ENCODE measurements at regions not wholly inside any gene's neighbourhood (a gene's known extent, or its start where the extent isn't known, plus 50 kb on each side); places are given as distances from the start of the nearest gene placed in this dataset.

- Mint-ChIP-seq H3K36me3 (no peaks in the 10 kb centered on the region), H3K27me3 (ENCODE audit: insufficient read depth, low read depth) (peaks cover 16% of the 10 kb centered on the region), H3K27ac (no peak overlapping the region)
These were observed 97.4 kb upstream of the GPR26 start for GRCh38 chr10:123568751-123569150.

DNA sequence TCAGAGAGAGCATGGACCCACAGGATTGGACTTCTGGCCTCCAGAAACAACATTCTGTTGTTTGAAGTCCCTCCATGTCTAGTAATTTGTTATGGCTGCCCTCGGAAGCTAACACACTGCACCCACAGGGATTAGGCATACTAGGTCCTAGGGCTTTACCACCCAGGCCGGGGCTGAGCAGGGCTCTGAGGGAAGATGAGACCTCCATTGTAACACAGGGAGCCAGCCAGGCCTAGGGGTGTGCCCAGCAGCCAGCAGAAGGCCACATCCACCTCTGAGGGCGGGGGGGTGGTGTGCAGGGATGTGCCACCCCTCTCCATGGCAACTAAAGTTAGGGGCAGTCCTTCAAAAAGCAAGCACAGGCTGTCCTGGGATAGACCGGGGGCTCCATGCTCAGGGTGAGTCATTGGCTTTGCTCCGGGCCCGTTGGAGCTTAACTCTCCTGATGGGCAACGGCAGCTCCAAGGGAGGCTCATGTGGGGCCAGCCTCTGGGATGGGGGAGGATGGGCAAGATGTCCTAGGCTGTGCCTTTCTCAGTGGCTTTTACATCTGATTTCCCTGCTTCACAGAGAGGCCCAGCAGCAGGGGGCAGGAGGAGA lies 96.6 kb upstream of the GPR26 start:
- H3K4me3 Mint-ChIP-seq = no peak overlapping the region
- TF ChIP-seq EZH2phosphoT487 (IDR thresholded peaks at IDR 0.05) (no peak), CTCF (IDR thresholded peaks at IDR 0.05) (no peak), EZH2 (IDR thresholded peaks at IDR 0.05) (no peak)
- DNase-seq (ENCODE audit: low spot score) = no peak
- Histone ChIP-seq H4K20me1 (ENCODE audit: low read depth) (no peaks in the 10 kb centered on the region), H3K4me3 (no peak overlapping the region), H3K4me2 (no peak overlapping the region), H3K9me3 (ENCODE audit: low read depth) (no peaks in the 10 kb centered on the region), H3K79me2 (ENCODE audit: low read depth) (no peaks in the 10 kb centered on the region), H2AFZ (replicated peaks) (no peak overlapping the region), H3K4me1 (no peaks in the 10 kb centered on the region), H3K36me3 (no peaks in the 10 kb centered on the region), H3K9ac (no peak overlapping the region), H3K27me3 (no peaks in the 10 kb centered on the region), H3F3A (ENCODE audit: low read depth) (no peaks in the 10 kb centered on the region), H3K27ac (no peak overlapping the region)
- no peaks in the 10 kb centered on the region for H3K4me1 Mint-ChIP-seq
- H3K27me3 Mint-ChIP-seq (ENCODE audit: insufficient read depth, low read depth) = peaks cover 21% of the 10 kb centered on the region
- H3K27ac Mint-ChIP-seq = no peak overlapping the region
- H3K9me3 Mint-ChIP-seq = no peaks in the 10 kb centered on the region
- no peaks in the 10 kb centered on the region for H3K36me3 Mint-ChIP-seq

More at GRCh38 chr10:123568751-123569150, 97.4 kb upstream of the GPR26 start:
- no peak overlapping the region for H3K4me3 ChIP-seq
- H3K27ac ChIP-seq = no peak overlapping the region
- H3K9ac ChIP-seq = no peak overlapping the region
- Mint-ChIP-seq H3K4me3 (no peak overlapping the region), H3K9me3 (no peaks in the 10 kb centered on the region), H3K4me1 (no peaks in the 10 kb centered on the region)
- no peaks in the 10 kb centered on the region for H4K20me1 ChIP-seq (ENCODE audit: low read depth)
- H3K36me3 ChIP-seq = no peaks in the 10 kb centered on the region
- no peaks in the 10 kb centered on the region for H3K4me1 ChIP-seq
- H3K4me2 ChIP-seq = no peak overlapping the region
- no peaks in the 10 kb centered on the region for H3F3A ChIP-seq (ENCODE audit: low read depth)
- no peak for DNase-seq (ENCODE audit: low spot score)
- no peak overlapping the region for H2AFZ ChIP-seq (replicated peaks)
- TF ChIP-seq CTCF (IDR thresholded peaks at IDR 0.05) (no peak), EZH2 (IDR thresholded peaks at IDR 0.05) (no peak), EZH2phosphoT487 (IDR thresholded peaks at IDR 0.05) (no peak)
- no peaks in the 10 kb centered on the region for H3K79me2 ChIP-seq (ENCODE audit: low read depth)
- no peaks in the 10 kb centered on the region for H3K27me3 ChIP-seq
- H3K9me3 ChIP-seq (ENCODE audit: low read depth) = no peaks in the 10 kb centered on the region

DNA sequence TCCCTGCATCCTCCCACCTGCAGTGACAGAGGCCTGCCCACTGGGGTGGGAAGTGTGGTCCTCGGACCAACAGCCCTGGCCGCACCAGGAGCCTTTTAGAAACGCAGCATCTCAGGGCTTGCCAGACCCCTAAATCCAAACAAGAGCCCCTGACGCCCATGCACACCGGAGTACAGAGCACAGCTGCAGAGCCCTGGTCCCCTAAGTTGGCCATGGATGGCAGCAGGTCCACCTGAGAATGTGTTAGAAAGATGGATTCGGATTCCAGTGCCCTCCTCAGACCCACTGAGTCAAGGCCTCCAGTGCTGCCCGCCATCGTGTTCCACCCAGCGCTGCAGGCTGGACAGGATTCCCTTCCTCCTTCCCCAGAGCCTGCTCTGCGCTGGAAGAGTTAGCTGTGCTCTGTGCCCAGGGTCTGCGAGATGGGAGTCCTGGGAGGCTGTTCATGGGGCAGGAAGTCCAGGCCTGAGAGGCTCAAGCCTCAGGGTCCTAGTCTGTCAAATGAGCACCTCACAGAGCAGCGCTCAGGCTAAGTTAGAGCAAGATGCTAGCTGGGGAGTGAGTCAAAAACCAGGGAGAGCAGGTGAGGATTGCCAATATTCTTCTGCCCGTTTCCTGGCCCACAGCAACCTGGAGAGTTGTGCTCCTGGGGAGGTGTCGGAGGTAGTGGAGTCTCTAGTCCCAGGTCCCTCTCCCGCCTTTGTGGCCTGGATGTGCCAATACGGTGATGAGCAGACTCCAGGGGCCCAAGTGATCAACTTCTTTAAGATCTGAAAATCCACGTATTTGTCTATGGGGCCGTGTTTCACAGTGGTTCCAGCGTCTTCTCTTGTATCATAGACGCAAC lies 95.9 kb upstream of the GPR26 start:
- Mint-ChIP-seq H3K4me1 (no peaks in the 10 kb centered on the region), H3K36me3 (no peaks in the 10 kb centered on the region), H3K27me3 (ENCODE audit: insufficient read depth, low read depth) (peaks cover 22% of the 10 kb centered on the region), H3K27ac (no peak overlapping the region), H3K9me3 (no peaks in the 10 kb centered on the region), H3K4me3 (no peak overlapping the region)
- Histone ChIP-seq H2AFZ (replicated peaks) (no peak overlapping the region), H3K9me3 (ENCODE audit: low read depth) (no peaks in the 10 kb centered on the region), H3F3A (ENCODE audit: low read depth) (no peaks in the 10 kb centered on the region), H3K4me3 (no peak overlapping the region), H3K4me1 (no peaks in the 10 kb centered on the region), H3K4me2 (no peak overlapping the region), H4K20me1 (ENCODE audit: low read depth) (no peaks in the 10 kb centered on the region), H3K27ac (no peak overlapping the region), H3K9ac (no peak overlapping the region), H3K79me2 (ENCODE audit: low read depth) (no peaks in the 10 kb centered on the region), H3K27me3 (no peaks in the 10 kb centered on the region), H3K36me3 (no peaks in the 10 kb centered on the region)
- TF ChIP-seq EZH2 (IDR thresholded peaks at IDR 0.05) = no peak
- no peak for TF ChIP-seq EZH2phosphoT487 (IDR thresholded peaks at IDR 0.05)
- TF ChIP-seq CTCF (IDR thresholded peaks at IDR 0.05) = no peak
- no peak for DNase-seq (ENCODE audit: low spot score)

Measured in neural progenitor cell (in vitro differentiated cells).